Limb (tissue), 2 donors: ENCODE measurements at regions not wholly inside any gene's neighbourhood (a gene's known extent, or its start where the extent isn't known, plus 50 kb on each side); places are given as distances from the start of the nearest gene placed in this dataset.
"Not testable (repeated sequence)": the region's sequence is repeated elsewhere in the genome, so short reads cannot be mapped to it uniquely, and the experiment has no call there.

Source experiments
- DNase-seq, 2 donors: peaks; one replicate each; pipeline ENCODE4 v3.0.0-alpha.2; 2016; ENCODE audit errors: extremely low spot score in 2 of 2

- DNase-seq: no peak
Observed at GRCh38 chr19:30066781-30067759, 125.0 kb downstream of the URI1 start.

- not testable (repeated sequence) for DNase-seq
Observed at GRCh38 chr19:30067956-30068506, 126.0 kb downstream of the URI1 start.

GRCh38 chr19:30068528-30069395, 126.7 kb downstream of the URI1 start:
- DNase-seq: no peak

GRCh38 chr19:30069535-30070197, 127.6 kb downstream of the URI1 start:
- no peak for DNase-seq

- peak in 1 of 2 donors; percentile 15 for DNase-seq
Observed at GRCh38 chr19:30070198-30070967, 128.3 kb downstream of the URI1 start.

GRCh38 chr19:30070968-30071632, 129.1 kb downstream of the URI1 start:
- DNase-seq: peak in 1 of 2 donors; percentile 44

- peak in 1 of 2 donors; percentile 11 for DNase-seq
Observed at GRCh38 chr19:30071871-30072270, 129.8 kb downstream of the URI1 start.

- DNase-seq: peak in 1 of 2 donors; percentile 16
Observed at GRCh38 chr19:30073152-30074000, 131.3 kb downstream of the URI1 start.

GRCh38 chr19:30074096-30074495, 132.1 kb downstream of the URI1 start:
- DNase-seq: no peak

GRCh38 chr19:30074741-30075715, 133.0 kb downstream of the URI1 start:
- DNase-seq: peak in 1 of 2 donors; percentile 13

GRCh38 chr19:30076101-30076551, 134.1 kb downstream of the URI1 start:
- peak in 1 of 2 donors; percentile 11 for DNase-seq

- DNase-seq: no peak
Observed at GRCh38 chr19:30076751-30077670, 135.0 kb downstream of the URI1 start.

GRCh38 chr19:30077851-30078355, 135.9 kb downstream of the URI1 start:
- no peak for DNase-seq

- no peak for DNase-seq
Observed at GRCh38 chr19:30078381-30078910, 136.4 kb downstream of the URI1 start.

GRCh38 chr19:30079200-30079599, 137.2 kb downstream of the URI1 start:
- no peak for DNase-seq

GRCh38 chr19:30082168-30082567, 140.1 kb downstream of the URI1 start:
- DNase-seq: no peak
